ENCODE measurements at regions not wholly inside any gene's neighbourhood (a gene's known extent, or its start where the extent isn't known, plus 50 kb on each side); places are given as distances from the start of the nearest gene placed in this dataset.

DNA sequence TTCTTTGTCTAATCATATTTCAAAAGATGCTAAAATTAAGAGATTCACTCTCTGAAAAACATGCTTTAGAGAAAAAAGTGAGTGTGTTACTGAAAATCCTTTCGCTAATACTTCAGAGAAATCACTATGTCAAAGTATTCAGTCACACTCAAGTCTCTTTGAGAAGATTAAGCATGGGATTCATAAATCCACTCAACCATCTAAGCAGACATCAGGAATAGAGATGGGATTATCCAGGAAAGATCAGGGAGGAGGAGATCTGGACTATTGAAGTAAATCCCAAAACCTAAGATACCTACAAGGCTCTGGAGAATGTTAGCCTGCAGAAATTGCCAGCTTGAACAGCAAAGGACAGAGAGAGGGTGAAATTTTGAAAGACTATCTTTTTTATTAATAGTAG is 317.2 kb upstream of the ACO1 start (continued):
- TF ChIP-seq NFRKB (IDR thresholded peaks at IDR 0.05; ENCODE audit: low read depth): no peak
- no peak for TF ChIP-seq MCM5 (IDR thresholded peaks at IDR 0.05; ENCODE audit: low read depth)

DNA sequence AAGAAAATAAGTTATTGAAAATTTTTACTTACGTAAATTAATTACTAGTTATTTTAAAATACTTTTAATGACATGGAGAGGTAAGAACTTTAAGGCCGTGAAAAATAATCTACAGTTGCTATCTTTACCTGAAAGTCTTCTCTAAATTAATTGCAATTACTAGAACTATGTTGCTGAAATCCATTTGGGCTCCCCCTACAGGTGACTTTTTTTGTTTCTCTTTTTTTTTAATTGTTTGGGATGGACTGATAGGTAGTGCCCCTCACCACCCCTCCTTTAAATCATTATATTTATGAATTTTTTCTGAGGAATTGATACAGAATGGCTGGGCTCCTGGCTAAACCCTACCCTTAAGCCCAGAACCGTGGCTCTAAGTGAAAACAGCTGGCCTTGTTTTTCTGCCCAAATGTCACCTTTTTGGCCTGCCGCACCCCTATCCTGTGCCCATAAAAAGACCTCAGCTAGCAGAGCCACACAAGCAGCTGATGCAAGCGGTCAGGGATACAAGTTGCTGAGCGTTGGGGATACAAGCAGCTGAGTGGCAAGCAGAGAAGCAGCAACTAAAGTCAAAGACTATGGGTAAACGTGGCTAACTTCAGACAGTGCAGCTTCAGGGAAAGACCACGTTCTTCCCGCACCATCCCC is 315.2 kb upstream of the ACO1 start:
- Histone ChIP-seq H3K79me2 (ENCODE audit: control insufficient read depth, insufficient read depth, low read length) (no peaks in the 10 kb centered on the region), H3K9me3 (replicated peaks; ENCODE audit: control insufficient read depth, insufficient read depth, low read depth, low read length) (no peaks in the 10 kb centered on the region), H3K9me1 (ENCODE audit: control insufficient read depth, insufficient read depth, low read length) (no peaks in the 10 kb centered on the region), H3K9ac (ENCODE audit: insufficient read depth in 1 of 2, low read depth in 2 of 2, low read length in 2 of 2) (no peak overlapping the region), H3K4me2 (ENCODE audit: insufficient read depth, low read length) (no peak overlapping the region), H3K27ac (ENCODE audit: extremely low read depth, low read depth, low read length) (no peak overlapping the region), H3K36me3 (ENCODE audit: control insufficient read depth, insufficient read depth, low read length) (no peaks in the 10 kb centered on the region), H3K4me1 (replicated peaks in 1 of 2; ENCODE audit: control insufficient read depth in 2 of 2, insufficient read depth in 2 of 2, low read length in 2 of 2) (no peaks in the 10 kb centered on the region), H3K27me3 (ENCODE audit: control insufficient read depth in 2 of 2, insufficient read depth in 2 of 2, low read length in 2 of 2) (no peaks in the 10 kb centered on the region), H2AFZ (ENCODE audit: low read depth, low read length) (no peak overlapping the region), H4K20me1 (replicated peaks; ENCODE audit: control insufficient read depth, insufficient read depth, low read length) (no peaks in the 10 kb centered on the region), H3K4me3 (no peak overlapping the region)
- in situ Hi-C loops (cut with MboI) (no loop called here), intact Hi-C loops (cut with micrococcal nuclease) (no loop called here)
- ATAC-seq: no peak
- no peak for TF ChIP-seq PHF20 (IDR thresholded peaks at IDR 0.05; ENCODE audit: partially characterized antibody)
- TF ChIP-seq ZNF668 (CRISPR knock-in tag; IDR thresholded peaks at IDR 0.05): no peak
- no peak for TF ChIP-seq ZKSCAN8 (CRISPR knock-in tag; IDR thresholded peaks at IDR 0.05)
- no peak for TF ChIP-seq PHB (CRISPR knock-in tag; IDR thresholded peaks at IDR 0.05)
- no peak for TF ChIP-seq ZNF232 (CRISPR knock-in tag; IDR thresholded peaks at IDR 0.05)
- TF ChIP-seq, protein P1, sequence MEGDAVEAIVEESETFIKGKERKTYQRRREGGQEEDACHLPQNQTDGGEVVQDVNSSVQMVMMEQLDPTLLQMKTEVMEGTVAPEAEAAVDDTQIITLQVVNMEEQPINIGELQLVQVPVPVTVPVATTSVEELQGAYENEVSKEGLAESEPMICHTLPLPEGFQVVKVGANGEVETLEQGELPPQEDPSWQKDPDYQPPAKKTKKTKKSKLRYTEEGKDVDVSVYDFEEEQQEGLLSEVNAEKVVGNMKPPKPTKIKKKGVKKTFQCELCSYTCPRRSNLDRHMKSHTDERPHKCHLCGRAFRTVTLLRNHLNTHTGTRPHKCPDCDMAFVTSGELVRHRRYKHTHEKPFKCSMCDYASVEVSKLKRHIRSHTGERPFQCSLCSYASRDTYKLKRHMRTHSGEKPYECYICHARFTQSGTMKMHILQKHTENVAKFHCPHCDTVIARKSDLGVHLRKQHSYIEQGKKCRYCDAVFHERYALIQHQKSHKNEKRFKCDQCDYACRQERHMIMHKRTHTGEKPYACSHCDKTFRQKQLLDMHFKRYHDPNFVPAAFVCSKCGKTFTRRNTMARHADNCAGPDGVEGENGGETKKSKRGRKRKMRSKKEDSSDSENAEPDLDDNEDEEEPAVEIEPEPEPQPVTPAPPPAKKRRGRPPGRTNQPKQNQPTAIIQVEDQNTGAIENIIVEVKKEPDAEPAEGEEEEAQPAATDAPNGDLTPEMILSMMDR (IDR thresholded peaks at IDR 0.05 in 2 of 3, conservative IDR thresholded peaks at IDR 0.05 in 1 of 3; ENCODE audit: insufficient read depth in 2 of 3, low read depth in 1 of 3, low read length in 3 of 3): peak in 1 of 3 experiments; percentile 9; a peak in 1 of 6 replicates
- no peak for FAIRE-seq
- ChIA-PET CTCF (ENCODE audit: low intra/inter-chr PET ratio) (no interaction called here), POLR2A (no interaction called here)
- WGBS (ENCODE audit: insufficient coverage, low coverage, missing lambda C conversion rate): 31% methylated on average over 5 of the region's 9 CpGs
- BruUV-seq (replicated peaks): no TSS peak
- DNase-seq (ENCODE audit: extremely low read depth in 1 of 4, low spot score in 3 of 4): peak in 1 of 4 experiments; percentile 0

All from K562 (cell line).